PC-3 (cell line): ENCODE measurements at regions not wholly inside any gene's neighbourhood (a gene's known extent, or its start where the extent isn't known, plus 50 kb on each side); places are given as distances from the start of the nearest gene placed in this dataset.
"Not testable (repeated sequence)": the region's sequence is repeated elsewhere in the genome, so short reads cannot be mapped to it uniquely, and the experiment has no call there.

Source experiments
- EZH2 ChIP-seq: fragments of 300-600 bp; sonication (generic); IDR thresholded peaks from one replicate; pipeline ENCODE4 v1.6.1; 2017; ENCODE audit warnings: antibody characterized with exemption, mild to moderate bottlenecking, low read length; ENCODE audit not compliant: unreplicated experiment
- EZH2phosphoT487 ChIP-seq: fragments of 300-600 bp; sonication (generic); IDR thresholded peaks from 2 replicates; pipeline ENCODE4 v1.6.1; 2018; ENCODE audit warnings: mild to moderate bottlenecking, antibody characterized with exemption, low read length, borderline replicate concordance
- TF ChIP-seq, protein P1 (sequence below): fragments of 300-600 bp; sonication (generic); conservative IDR thresholded peaks from 2 replicates; pipeline ENCODE4 v1.5.1; 2017; ENCODE audit warnings: antibody characterized with exemption, low read depth, mild to moderate bottlenecking, low read length

DNA sequence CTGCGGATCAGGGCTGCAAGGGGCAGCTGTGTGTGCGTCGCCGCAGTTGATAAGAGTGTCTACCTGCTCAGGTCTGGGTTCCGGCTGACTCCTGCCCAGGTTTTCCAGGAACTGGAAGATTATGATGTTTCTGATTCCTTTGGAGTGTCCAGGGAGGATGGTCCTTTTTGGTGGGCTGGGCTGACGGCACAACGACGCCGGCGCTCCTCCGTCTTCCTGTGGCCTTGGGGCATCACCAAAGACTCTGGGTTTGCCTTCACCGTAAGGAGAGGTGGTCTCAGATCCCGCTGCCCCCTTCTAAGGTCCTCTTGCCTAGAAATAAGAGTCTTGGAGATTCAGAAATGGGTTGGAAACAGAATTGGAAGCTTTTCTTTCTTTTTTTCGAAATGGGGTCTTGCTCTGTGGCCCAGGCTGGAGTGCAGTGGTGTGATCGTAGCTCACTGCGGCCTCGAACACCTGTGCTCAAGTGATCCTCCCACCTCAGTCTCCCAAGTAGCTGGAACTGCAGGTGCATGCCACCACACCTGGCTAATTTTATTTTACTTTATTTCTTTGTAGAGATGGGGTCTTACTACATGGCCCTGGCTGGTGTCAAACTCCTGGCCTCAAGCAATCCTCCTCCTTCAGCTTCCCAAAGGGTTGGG is 1245.5 kb upstream of the PHF14 start:
- TF ChIP-seq, protein P1, sequence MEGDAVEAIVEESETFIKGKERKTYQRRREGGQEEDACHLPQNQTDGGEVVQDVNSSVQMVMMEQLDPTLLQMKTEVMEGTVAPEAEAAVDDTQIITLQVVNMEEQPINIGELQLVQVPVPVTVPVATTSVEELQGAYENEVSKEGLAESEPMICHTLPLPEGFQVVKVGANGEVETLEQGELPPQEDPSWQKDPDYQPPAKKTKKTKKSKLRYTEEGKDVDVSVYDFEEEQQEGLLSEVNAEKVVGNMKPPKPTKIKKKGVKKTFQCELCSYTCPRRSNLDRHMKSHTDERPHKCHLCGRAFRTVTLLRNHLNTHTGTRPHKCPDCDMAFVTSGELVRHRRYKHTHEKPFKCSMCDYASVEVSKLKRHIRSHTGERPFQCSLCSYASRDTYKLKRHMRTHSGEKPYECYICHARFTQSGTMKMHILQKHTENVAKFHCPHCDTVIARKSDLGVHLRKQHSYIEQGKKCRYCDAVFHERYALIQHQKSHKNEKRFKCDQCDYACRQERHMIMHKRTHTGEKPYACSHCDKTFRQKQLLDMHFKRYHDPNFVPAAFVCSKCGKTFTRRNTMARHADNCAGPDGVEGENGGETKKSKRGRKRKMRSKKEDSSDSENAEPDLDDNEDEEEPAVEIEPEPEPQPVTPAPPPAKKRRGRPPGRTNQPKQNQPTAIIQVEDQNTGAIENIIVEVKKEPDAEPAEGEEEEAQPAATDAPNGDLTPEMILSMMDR, result not testable (repeated sequence)
- not testable (repeated sequence) for TF ChIP-seq EZH2, EZH2phosphoT487
